C4-2B (cell line): ENCODE measurements at regions not wholly inside any gene's neighbourhood (a gene's known extent, or its start where the extent isn't known, plus 50 kb on each side); places are given as distances from the start of the nearest gene placed in this dataset.

Experiments
- CTCF ChIP-seq: fragments of 450-650 bp; conservative IDR thresholded peaks from 2 replicates; pipeline ENCODE4 v1.5.1; 2017; ENCODE audit warnings: mild to moderate bottlenecking
- ZFX ChIP-seq: fragments of 450-650 bp; IDR thresholded peaks from 2 replicates; pipeline ENCODE4 v1.6.1; 2017

GRCh38 chr6:11358904-11359830 lies 126.7 kb upstream of the NEDD9 start:
- no peak for TF ChIP-seq CTCF
- TF ChIP-seq ZFX: no peak
